Gastrocnemius medialis (tissue), 4 donors: ENCODE measurements at regions not wholly inside any gene's neighbourhood (a gene's known extent, or its start where the extent isn't known, plus 50 kb on each side); places are given as distances from the start of the nearest gene placed in this dataset.

Source experiments
- CTCF ChIP-seq, 5 experiments: fragments of 450-650 bp in 3 of 5; fragments of 200-600 bp in 2 of 5; sonication (generic) in 2 of 5; IDR thresholded peaks in 4 of 5; conservative IDR thresholded peaks in 1 of 5; 1 replicate in 4 of 5; 2 replicates in 1 of 5; pipeline ENCODE4 v1.5.1; 2016 to 2019; ENCODE audit warnings: antibody characterized with exemption in 5 of 5, mild to moderate bottlenecking in 3 of 5, moderate library complexity in 3 of 5
- POLR2A ChIP-seq, 2 donors: fragments of 450-650 bp; IDR thresholded peaks; one replicate each; pipeline ENCODE4 v1.6.1; 2017; ENCODE audit warnings: antibody characterized with exemption in 2 of 2, mild to moderate bottlenecking in 2 of 2, moderate library complexity in 2 of 2

DNA sequence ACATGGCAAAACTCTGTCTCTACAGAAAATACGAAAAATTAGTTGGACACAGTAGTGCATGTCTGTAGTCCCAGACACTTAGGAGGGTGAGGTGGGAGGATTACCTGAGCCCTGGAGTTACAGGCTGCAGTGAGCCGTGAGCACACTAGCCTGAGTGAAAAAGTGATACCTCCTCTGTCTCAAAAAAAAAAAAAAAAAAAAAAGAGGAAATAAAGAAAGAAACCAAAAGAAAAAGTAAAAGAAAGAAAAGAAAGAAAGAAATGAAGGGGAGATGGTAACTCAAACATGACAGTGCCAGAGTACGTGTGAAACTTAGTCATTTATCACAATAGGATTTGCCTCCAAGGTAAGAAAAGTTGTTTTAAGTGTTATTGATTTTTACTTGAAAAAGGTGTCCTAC, 407.0 kb upstream of the MGAT4C start:
- TF ChIP-seq CTCF (IDR thresholded peaks at IDR 0.05 in 4 of 5, conservative IDR thresholded peaks at IDR 0.05 in 1 of 5) = no peak
- no peak for TF ChIP-seq POLR2A (IDR thresholded peaks at IDR 0.05)
